GM12864 (cell line): ENCODE measurements at regions not wholly inside any gene's neighbourhood (a gene's known extent, or its start where the extent isn't known, plus 50 kb on each side); places are given as distances from the start of the nearest gene placed in this dataset.

Source experiments
- DNase-seq: peaks from one replicate; pipeline ENCODE4 v3.0.0-alpha.2; 2011; ENCODE audit warnings: low read depth
- H3K4me3 ChIP-seq: 2 replicates; pipeline ENCODE4 v1.5.1; 2011; ENCODE audit warnings: mild to moderate bottlenecking, low read depth, low read length, control low read depth
- CTCF ChIP-seq: IDR thresholded peaks from 2 replicates; pipeline ENCODE4 v1.5.1; 2011; ENCODE audit warnings: low read depth, mild to moderate bottlenecking, moderate library complexity, low read length, control low read depth, inconsistent platforms; ENCODE audit errors: missing control alignments

DNA sequence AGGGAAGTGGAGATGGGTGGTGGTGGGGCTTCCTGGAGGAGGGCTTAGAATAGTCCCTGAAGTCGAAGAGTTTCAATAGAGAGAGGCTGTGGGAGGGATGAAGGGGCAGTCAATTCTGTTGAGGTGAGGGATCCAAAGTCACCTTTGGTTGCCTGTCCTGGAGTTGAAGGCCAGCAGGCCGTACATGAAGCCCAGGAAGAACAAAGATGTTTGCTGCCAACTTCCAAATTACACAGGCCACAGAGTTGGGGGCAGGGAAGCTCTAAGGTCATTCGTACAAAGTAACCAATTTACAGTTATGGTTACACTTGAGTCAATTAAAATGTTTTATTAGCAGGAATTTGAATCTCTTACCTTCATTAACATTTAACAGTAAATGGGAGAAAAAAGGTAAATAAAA lies 77.9 kb downstream of the FOXB1 start:
- no peak for DNase-seq
- H3K4me3 ChIP-seq, result no peak overlapping the region
- no peak for TF ChIP-seq CTCF

DNA sequence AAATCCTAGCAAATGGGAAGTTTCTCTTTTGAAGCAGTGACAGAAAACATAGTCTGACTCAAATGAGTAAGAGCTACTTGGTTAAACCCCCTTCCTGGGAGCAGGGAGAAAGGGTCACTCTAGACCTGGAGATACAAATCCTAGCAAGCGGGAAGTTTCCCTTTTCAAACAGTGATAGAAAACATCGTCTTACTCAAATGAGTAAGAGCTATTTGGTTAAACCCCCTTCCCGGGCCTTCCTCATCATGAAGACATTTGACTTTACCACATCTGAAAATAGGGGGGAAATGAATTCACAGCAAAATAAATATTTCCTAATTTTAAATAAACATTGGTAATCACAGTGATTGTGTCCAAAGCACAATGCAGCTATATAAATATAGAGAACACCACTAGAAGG lies 79.2 kb downstream of the FOXB1 start:
- no peak overlapping the region for H3K4me3 ChIP-seq
- no peak for TF ChIP-seq CTCF
- DNase-seq, result no peak

DNA sequence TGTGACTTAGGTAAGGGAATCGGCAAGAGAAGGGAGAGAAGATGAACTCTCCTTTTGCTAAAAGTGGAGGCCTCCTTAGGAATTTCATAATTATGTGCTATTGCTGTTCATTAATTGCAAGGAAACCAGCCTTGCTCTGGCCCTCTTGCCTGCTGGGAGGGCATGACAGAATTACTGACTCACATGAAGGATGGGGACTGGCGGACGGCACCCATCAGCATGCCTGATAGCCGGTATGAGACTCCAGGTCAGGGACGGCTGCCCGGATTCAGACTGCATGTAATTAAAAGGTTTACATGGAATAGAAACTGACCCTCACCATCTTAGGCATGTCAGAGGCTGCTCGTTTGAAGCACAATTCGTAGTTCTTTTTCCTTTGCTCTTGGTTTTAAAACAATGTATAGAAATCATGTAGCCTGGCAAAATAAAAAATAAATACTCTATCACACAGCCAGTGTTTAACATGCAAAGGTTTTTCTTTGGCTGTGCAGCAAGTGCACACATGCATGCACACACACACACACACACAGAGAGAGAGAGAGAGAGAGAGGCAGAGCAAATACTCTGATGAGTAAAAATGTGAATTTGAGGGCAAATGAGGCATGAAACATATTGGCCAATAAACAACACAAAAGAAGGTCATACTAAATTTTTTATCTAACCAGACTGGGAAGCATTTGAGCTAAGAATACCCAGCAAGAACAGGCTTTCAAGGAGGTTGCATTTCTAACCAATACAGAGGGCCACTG lies 82.7 kb downstream of the FOXB1 start:
- H3K4me3 ChIP-seq, result no peak overlapping the region
- TF ChIP-seq CTCF, result no peak
- DNase-seq, result no peak

GRCh38 chr15:60087561-60087960 lies 83.5 kb downstream of the FOXB1 start:
- no peak for DNase-seq
- H3K4me3 ChIP-seq, result no peak overlapping the region
- TF ChIP-seq CTCF, result no peak

- no peak for TF ChIP-seq CTCF
- no peak for DNase-seq
- no peak overlapping the region for H3K4me3 ChIP-seq
These were observed 86.6 kb downstream of the FOXB1 start for GRCh38 chr15:60090747-60091146.

GRCh38 chr15:60091157-60091556 lies 87.0 kb downstream of the FOXB1 start:
- no peak for TF ChIP-seq CTCF
- DNase-seq, result no peak
- no peak overlapping the region for H3K4me3 ChIP-seq

- no peak overlapping the region for H3K4me3 ChIP-seq
- no peak for DNase-seq
- no peak for TF ChIP-seq CTCF
These were observed 87.8 kb downstream of the FOXB1 start for GRCh38 chr15:60091911-60092310.
